Skeletal muscle cell (primary cell): ENCODE measurements at regions not wholly inside any gene's neighbourhood (a gene's known extent, or its start where the extent isn't known, plus 50 kb on each side); places are given as distances from the start of the nearest gene placed in this dataset.
A peak's percentile ranks its signal among the peaks of the same experiment; 100 is the strongest.

Experiments used
- DNase-seq: peaks from one replicate; pipeline ENCODE4 v3.0.0-alpha.2; 2010; ENCODE audit warnings: low read depth
- H3K4me3 ChIP-seq: 2 replicates; pipeline ENCODE4 v1.5.1; 2011; ENCODE audit warnings: low read depth, mild to moderate bottlenecking, control low read depth, low read length, moderate library complexity

DNA sequence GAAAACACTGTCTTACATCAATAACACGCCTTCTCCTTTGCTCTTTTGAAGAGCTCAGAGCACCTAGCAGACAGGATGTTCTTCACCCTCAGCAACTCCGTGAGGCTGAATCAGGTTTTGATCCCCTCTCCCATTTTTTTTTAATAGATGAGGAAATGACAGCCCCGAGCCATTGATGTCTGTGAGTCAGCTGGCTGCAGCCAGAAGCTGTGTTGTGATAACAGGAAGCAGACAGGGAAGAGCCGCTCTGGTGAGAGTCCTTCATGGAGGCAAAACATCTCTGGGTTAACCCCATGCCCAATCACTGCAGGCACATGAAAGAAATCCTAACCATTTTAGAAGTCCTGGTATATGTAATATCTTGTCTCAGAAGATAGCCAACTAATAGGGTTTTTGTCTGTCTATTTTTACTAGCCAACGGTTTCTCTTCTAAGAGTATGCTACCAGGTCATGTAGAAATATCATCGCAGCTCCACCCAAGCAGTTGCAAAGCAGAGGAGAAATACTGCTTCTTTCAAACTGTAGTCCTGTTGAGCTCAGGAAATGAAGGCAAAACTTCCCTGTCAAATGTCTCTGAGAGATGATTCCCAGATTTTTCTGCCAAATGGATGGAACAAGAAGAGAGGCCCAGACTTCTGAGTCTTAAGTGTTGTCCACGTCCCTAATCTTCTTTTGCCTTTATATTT is 568.9 kb downstream of the CCDC171 start:
- H3K4me3 ChIP-seq: no peak overlapping the region
- no peak for DNase-seq

DNA sequence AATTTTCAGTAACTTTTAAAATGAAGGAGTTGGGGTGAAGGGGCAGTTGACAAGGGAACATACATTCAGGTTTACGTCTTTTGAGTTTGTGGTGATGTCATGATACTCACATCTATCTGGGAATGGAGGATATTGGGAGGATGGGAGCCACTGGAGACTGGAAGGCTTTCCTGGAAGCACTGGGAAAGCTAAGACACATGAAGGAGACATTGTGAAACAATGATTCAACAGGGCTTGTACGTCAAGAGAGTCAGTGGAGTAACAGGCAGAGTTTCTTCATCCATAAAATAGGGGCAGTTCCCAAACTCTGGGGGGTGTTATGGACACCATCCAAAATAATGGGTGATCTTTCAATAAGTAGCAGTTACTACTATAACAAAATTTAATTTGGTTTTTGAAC is 572.8 kb downstream of the CCDC171 start:
- no peak overlapping the region for H3K4me3 ChIP-seq
- DNase-seq: peak; percentile 70

DNA sequence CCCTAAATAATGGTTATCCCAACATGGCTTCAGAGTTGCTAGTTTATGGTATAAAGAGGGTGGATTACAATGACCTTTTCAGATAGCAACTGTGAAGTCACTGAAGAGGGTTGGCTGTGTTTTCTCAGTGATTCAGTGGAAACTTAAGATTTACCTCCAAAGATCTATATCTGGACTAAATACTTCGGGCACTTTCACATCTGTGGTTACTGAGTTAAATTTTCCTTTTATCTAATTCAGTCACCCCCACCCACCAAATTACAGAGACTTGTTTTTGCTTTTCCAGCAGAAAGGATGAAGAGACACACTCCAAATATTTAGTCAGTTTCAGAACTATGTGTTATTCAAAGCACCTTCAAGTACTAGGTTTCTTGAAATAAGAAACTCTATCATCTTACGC is 573.2 kb downstream of the CCDC171 start:
- DNase-seq: no peak
- H3K4me3 ChIP-seq: no peak overlapping the region

DNA sequence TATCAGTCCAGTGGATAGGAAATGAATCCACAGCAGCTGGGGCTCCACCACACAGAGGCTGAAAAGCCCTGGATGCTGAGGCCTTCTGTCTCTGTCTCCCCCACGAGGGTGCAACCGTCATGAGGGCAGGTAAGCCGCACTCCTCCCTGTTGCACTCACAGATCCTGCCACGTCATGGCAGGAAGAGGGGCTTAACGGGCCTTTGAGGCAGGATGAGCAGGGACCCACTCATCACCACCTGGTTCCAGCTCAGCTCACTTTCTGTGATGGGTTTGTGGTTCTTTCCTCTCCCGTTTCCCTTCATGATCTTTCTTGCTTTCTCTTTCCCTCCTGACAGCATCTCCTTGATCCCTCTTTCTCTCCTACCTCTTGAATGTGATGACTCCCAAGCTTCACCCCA is 575.2 kb downstream of the CCDC171 start:
- no peak for DNase-seq
- no peak overlapping the region for H3K4me3 ChIP-seq

DNA sequence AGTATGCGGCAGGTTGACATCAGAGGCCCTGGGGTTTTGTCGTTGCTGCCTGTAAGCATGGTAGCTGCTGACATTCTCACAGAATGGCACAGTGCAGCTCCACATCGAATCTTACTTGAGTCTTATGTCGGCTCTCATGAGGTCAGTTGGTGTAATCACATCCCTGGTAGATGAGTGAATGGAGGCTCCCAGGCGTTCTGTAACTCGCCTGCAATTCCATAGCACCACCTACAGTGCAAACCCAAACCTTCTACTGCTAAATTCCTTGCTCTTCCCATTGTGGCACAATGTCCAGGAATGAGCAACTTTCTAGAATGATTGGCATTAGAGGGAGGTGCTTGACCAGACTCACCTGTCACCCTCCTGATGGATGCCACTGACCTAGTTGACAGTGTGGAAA is 578.4 kb downstream of the CCDC171 start:
- H3K4me3 ChIP-seq: no peak overlapping the region
- DNase-seq: peak; percentile 54

DNA sequence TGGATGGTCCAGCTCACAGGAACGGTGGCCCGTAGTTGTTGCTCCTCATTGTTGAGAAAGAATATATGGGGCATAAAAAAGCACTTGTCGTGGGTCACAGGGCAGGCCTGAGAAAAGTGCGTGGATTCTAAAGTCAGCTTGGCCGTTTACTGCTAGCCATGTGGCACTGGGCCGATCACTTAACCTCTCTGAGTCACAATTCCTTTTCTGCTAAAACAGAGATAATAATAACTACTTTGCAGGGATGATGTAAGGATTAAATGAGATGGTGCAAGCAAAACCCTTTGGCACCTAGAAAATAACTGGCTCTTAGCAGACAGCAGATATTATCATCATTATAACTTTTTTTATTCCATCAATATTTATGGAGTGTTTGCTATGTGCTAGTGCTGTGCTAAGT is 579.7 kb downstream of the CCDC171 start:
- no peak overlapping the region for H3K4me3 ChIP-seq
- no peak for DNase-seq

DNA sequence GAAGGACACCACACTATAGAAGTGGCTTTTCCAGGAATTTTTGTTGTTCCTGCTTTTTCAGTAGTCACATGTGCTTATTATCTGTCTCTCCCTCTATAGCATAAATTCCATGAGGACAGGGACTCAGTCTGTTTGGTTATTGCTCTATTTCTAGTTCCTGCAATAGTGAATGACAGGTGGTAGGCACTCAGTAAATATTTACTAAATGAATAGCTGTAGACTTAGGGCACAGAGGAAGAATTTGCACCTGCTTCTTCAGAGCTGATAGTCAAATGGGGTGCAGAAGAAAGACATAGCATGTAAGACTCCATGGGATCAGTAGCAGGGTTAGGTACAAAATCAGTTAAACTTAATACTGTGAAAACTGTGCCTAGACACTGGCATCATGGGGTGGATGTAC is 580.2 kb downstream of the CCDC171 start:
- DNase-seq: no peak
- H3K4me3 ChIP-seq: no peak overlapping the region

DNA sequence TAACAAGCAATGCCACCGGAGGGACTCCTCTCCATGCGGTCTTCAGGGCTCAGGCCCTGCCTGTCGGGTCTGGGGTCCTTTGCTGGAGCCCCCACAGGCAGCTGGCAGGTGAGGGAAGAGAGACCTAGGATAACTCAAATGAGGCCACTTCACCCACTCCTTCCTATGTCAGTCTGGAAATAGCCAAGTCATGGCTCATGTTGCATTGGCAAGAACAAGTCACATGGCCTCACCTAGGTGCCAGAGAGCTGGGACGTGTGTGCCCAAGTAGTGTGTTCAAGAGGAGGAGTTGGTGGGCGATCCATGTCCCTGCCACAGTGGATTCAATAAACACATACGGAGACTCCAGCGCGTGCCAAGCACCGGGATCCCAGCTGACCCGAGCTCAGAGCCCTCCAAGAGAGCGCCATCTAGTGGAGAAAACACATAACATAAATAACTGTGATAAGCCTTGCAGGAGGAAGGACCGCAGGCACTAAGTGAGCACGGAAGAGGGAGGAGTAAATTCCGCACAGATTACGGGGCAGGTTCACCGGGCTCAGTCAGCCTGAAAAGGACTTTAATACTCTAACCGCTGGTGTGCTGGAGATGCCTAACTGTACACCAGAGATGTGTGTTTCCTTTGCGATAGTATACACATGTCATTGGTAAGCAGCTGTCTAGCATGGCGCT is 580.8 kb downstream of the CCDC171 start:
- DNase-seq: no peak
- no peak overlapping the region for H3K4me3 ChIP-seq

DNA sequence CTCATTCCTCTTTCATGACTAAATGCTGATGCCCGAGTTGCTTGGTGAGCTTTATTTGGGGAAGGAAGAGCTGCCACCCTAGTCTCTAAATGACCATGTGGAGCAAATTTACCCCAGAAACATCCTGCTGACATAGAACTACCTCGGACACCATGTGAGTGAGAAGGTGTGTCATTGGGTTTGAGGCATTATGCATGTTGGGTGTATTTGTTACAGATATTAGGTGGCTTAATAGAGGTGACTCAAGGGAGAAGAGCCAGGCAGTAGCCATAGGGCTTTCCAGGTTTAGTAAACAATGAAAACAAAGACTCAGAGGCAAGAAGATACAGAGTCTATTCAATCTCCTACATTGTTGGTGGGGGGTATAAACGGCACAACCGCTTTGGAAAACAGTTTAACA is 581.5 kb downstream of the CCDC171 start:
- no peak for DNase-seq
- H3K4me3 ChIP-seq: no peak overlapping the region

DNA sequence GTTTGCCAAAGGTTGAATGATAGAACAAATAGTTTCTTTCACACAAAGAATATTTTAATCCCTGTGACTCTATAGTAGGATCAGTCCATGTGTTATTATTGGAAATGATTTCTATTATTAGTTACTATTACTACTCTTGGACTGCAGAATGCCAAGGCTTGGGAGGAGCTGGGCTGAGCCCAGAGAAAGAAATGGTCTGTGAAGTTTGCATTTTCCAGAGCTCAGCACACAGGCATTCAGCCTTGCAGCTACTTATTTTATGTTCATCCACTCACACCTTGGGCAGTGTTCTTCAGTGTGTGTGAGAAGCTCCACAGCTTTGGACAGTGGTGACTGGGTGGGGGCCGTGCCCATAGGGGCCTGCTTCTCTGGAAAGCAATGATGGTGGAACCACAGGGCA is 583.1 kb downstream of the CCDC171 start:
- no peak overlapping the region for H3K4me3 ChIP-seq
- DNase-seq: no peak

DNA sequence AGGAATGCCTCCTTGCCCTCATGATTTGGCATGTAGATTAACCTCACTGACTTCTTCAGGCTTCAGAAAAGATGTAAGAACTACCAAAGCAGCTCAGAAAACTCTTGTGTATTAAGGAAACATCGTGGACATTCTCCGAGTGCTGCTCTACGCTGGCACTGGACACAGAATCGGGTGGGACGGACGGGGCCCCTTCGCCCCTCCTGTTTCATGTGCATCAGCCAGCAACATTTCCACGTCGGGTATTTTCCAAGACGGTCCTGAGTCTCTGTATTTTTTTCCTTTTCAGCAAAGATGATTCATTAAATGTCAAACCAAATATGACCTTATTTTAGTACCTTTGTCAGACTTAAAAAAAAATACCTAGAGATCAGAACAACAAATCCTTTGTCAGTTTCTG is 583.6 kb downstream of the CCDC171 start:
- no peak for DNase-seq
- H3K4me3 ChIP-seq: no peak overlapping the region

DNA sequence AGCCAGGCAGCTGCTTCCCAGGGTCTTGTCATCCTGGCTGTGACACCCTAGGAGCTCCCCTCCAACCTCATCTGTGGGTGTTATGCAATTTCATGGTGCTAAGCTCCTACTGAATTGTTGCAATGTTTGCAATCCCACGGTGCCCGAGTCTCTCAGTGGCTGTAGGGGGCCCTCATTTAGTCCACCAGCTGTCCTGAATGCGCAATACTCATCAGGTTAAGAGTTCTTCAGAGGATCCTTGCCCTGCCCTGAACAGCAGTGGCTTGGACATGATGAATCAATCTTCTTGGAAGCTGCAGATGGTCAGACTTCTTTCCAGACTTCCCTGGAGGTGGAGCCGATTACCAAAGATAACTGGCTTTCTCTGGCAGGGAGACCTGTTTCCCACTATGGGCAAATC is 584.1 kb downstream of the CCDC171 start:
- peak; percentile 100 for DNase-seq
- no peak overlapping the region for H3K4me3 ChIP-seq

DNA sequence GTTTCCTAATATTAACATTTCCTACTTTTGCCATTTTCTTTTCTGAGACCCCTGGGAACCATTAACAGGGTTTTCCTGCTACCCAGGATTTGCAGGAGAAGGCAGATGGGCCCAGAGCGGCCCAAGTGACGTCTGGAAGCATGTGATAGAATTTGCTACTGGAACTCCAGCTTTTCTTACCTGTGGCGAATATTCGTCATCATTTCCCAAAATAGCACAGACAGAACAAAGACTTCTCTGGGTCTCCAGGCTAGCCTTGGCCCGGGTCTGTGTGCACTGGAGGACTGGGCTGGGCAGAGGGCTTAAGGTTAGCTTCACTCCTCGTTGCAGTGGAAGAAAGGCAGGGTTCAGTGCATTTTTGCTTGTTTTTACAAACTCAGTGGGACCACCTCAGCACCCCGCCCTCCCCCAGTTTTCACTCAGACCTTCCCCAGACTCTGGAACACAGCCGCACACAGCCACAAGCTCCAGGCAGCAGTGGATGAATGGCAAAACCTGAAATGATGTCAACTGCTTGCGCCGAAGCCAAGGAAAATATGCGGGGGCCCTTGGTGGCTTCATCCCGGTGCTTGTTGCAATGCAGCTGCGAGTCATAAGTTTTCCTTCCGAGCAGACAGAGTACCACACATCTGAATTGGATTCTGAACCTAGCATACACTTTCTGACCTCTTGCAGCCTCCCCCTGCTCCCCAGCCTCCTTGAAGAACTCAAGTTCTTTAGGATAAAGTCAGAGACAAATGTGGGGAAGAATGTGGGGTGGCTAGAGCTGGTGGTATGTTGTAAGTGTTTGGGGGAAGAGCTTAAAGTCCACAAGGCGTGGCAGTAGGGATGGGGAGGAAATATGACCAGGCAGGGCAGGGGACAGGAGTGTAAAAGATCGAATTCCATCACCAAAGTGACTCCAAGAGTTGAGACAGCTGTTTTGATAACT is 586.0 kb downstream of the CCDC171 start:
- no peak overlapping the region for H3K4me3 ChIP-seq
- peak; percentile 97 for DNase-seq

DNA sequence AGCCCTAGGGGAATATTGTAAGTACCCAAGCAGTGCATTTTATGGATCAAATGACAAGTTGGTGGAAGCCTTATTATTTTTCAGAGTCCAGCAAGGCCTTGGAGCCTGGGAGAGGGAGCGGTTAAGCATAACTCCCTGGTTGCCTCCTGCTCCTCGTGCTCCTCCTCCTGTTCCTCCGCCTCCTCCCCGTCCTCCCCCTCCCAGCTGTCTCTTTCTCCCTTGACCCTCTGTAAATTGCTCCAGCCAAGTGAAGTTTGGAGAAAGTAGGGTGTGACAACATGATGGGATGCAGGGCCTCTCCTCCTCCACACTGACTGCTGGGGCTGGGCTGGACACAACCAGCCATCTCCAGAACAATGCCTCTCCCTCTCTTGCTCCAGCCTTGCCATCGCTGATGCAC is 586.9 kb downstream of the CCDC171 start:
- no peak overlapping the region for H3K4me3 ChIP-seq
- peak; percentile 37 for DNase-seq

DNA sequence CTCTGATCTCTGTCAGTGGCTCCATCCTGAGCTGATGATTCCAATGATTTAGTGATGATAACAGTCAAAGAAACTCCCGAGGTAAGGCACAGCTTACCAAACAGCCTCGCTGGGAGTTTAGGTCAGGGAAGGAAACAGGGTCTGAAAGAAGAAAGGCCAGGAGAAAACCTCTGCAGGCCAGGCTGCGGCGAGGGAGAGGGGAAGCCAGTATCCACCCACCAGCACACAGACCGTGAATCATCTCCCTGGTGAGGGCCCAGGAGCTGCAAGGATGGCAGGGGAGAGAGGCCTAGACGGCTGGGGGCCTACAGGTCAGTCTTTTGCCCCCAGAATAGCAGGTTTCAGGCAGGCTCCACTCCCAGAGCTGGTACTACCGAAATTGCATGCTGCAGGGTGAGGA is 590.5 kb downstream of the CCDC171 start:
- no peak overlapping the region for H3K4me3 ChIP-seq
- peak; percentile 43 for DNase-seq

DNA sequence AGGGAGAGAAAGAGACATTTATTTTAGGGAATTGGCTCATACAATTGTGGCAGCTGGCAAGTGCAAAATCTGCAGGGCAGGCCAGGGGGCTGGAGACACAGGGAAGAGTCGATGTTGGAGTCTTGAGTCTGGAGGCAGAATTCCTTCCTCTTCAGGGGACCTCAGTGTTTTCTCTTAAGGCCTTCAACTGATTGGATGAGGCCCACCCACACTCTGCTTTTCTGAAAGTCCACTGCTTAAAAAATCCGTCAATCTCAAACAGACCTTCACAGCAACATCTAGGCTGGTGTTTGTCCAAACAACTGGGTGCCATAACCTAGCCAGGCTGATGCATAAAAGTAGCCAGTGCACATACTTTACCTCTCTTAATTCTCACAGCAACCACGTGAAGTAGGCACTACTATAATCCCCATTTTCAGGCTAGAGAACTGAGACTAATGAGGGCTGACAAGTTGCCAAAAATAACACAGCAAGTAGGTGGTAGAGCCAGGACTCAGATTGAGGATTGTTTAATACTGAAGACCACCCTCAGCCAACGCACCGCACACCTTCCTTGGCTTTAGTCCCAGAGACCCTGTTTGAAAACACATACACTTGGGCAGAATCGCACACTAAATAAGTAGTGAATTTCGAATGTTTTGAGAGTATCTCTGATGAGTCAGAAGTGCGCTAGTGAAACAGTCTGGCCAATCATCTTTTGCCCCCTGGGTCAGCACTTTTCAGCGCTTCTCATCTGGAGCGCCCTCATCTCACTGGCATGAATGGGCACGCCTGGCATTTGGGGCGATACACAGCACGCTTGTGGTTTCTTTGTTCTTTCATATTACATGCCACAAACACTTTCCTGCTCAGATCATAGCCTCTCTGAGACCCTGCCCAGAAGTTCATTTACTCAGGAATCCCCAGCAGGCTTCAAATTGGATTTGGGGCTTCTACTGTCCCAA is 591.4 kb downstream of the CCDC171 start:
- DNase-seq: no peak
- H3K4me3 ChIP-seq: no peak overlapping the region

DNA sequence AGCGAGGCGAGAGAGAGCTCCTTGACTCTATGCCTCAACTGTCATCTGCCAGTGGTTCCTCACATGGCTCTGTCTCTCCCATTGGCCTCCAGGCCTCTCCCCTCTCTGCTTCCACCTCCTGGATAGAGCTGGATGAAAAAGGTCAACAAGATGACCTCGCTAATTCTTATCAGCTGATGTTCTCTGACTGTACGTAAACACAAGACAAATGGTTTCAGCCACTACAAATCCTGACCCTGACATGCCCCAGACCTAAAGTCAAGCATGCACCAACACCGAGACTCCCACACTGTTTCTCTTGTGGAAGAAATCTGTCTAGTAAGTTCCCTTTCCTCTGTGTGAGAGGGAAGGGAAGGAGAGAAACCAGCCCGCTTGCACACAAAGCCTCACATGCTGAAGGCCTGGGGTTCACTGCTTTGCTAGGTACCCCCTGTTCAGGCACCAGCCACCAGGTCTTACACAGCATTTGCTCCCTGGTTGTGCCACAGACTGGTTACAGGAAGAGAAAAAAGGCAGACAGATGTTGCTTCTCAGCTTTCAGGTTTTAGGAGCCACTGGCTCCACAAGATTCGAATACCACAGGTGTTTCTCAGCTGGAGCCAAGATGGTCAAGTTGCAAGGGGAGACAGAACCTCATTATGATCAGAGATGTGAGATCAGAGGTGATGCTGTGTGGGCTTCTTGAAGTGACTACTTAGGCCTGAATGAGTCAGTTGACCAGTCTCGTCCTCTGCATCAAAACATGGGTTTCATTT is 592.5 kb downstream of the CCDC171 start:
- no peak for DNase-seq
- H3K4me3 ChIP-seq: no peak overlapping the region

DNA sequence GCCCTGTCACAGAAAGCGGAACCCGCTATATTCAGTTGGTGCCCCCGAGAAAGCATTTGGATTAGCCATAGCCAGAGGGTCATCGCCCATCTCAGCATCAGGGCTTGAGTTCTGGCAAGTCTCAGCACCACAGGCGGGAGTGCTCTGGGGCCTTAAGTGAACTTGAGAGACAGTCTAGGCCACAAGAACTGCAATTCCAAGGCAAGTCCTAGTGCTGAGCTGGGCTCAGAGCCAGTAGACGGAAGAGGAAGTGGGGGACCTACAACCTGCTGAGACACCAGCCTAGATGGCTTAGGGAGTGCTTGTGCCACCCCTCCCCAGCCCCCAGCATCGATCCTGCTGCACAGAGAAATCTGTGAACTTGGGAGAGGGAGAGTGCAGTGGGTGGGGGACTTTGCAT is 594.9 kb downstream of the CCDC171 start:
- H3K4me3 ChIP-seq: no peak overlapping the region
- no peak for DNase-seq

DNA sequence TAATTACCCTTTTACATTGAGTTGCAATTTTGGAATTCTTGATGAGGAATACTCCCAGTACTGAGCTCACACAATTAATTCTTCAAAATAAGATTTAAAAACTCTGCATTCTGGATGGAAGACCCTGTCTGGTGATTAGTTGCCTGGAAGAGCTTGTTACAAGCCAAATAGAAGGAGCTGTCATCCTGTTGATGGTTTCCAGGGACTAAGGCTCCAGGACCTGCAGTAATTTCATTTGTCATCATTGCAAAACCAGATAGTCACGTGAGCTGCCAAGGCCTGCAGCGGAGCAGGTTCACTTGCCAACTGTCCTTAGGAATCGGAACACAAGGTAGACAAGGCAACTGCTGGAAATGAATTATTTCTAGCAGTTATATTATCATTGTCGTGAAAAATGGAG is 597.7 kb downstream of the CCDC171 start:
- no peak overlapping the region for H3K4me3 ChIP-seq
- no peak for DNase-seq
